ENCODE measurements at regions not wholly inside any gene's neighbourhood (a gene's known extent, or its start where the extent isn't known, plus 50 kb on each side); places are given as distances from the start of the nearest gene placed in this dataset.

GRCh38 chr1:239841631-239842030, 250.1 kb upstream of the FMN2 start:
- no peak overlapping the region for H3K27ac ChIP-seq (ENCODE audit: extremely low read depth, low read depth, low read length)

GRCh38 chr1:239843541-239843940, 248.1 kb upstream of the FMN2 start:
- DNase-seq (ENCODE audit: extremely low read depth in 1 of 4, low spot score in 3 of 4) (no peak), FAIRE-seq (no peak), ATAC-seq (no peak)
- Histone ChIP-seq H3K27me3 (ENCODE audit: control insufficient read depth in 2 of 2, insufficient read depth in 2 of 2, low read length in 2 of 2) (no peaks in the 10 kb centered on the region), H3K9ac (ENCODE audit: insufficient read depth in 1 of 2, low read depth in 2 of 2, low read length in 2 of 2) (no peak overlapping the region), H3K4me3 (no peak overlapping the region), H3K79me2 (ENCODE audit: control insufficient read depth, insufficient read depth, low read length) (no peaks in the 10 kb centered on the region), H2AFZ (ENCODE audit: low read depth, low read length) (no peak overlapping the region), H4K20me1 (replicated peaks; ENCODE audit: control insufficient read depth, insufficient read depth, low read length) (no peaks in the 10 kb centered on the region), H3K4me1 (replicated peaks in 1 of 2; ENCODE audit: control insufficient read depth in 2 of 2, insufficient read depth in 2 of 2, low read length in 2 of 2) (no peaks in the 10 kb centered on the region), H3K9me3 (replicated peaks; ENCODE audit: control insufficient read depth, insufficient read depth, low read depth, low read length) (0 out of 2 replicates have a peak, but pooled peaks cover 5% of the 10 kb centered on the region), H3K36me3 (ENCODE audit: control insufficient read depth, insufficient read depth, low read length) (no peaks in the 10 kb centered on the region), H3K4me2 (ENCODE audit: insufficient read depth, low read length) (no peak overlapping the region), H3K27ac (ENCODE audit: extremely low read depth, low read depth, low read length) (no peak overlapping the region), H3K9me1 (ENCODE audit: control insufficient read depth, insufficient read depth, low read length) (no peaks in the 10 kb centered on the region)
- in situ Hi-C loops (cut with MboI): no loop called here
- BruUV-seq (replicated peaks): no TSS peak
- intact Hi-C loops (cut with micrococcal nuclease): no loop called here
- ChIA-PET POLR2A (interaction anchor here (0.7 kb wide), 1 partner anchor 19 kb away, joined by 3 read pairs; no protein-coding TSS in a partner anchor), CTCF (ENCODE audit: low intra/inter-chr PET ratio) (no interaction called here)
- 0% methylated on average over 2 of the region's 2 CpGs for WGBS (ENCODE audit: insufficient coverage, low coverage, missing lambda C conversion rate)
- TF ChIP-seq MYNN (IDR thresholded peaks at IDR 0.05) (no peak), MYNN (CRISPR knock-in tag; IDR thresholded peaks at IDR 0.05) (no peak), ZNF398 (CRISPR knock-in tag; IDR thresholded peaks at IDR 0.05) (no peak), FOXA3 (CRISPR knock-in tag; conservative IDR thresholded peaks at IDR 0.05 in 1 of 2, IDR thresholded peaks at IDR 0.05 in 1 of 2) (no peak), SMAD1 (IDR thresholded peaks at IDR 0.05; ENCODE audit: low read depth, low read length, partially characterized antibody) (no peak), ZNF316 (IDR thresholded peaks at IDR 0.05) (no peak), SP2 (IDR thresholded peaks at IDR 0.05; ENCODE audit: extremely low read depth, low read depth, low read length, poor library complexity, severe bottlenecking) (no peak), ZNF445 (CRISPR knock-in tag; IDR thresholded peaks at IDR 0.05; ENCODE audit: low read depth) (no peak), EHMT2 (IDR thresholded peaks at IDR 0.05) (no peak), CEBPB (tag; IDR thresholded peaks at IDR 0.05) (no peak), HNRNPL (IDR thresholded peaks at IDR 0.05; ENCODE audit: low read depth, low read length) (no peak), ZNF785 (CRISPR knock-in tag; IDR thresholded peaks at IDR 0.05) (no peak), RNF2 (IDR thresholded peaks at IDR 0.05) (no peak), ZNF165 (CRISPR knock-in tag; IDR thresholded peaks at IDR 0.05; ENCODE audit: borderline replicate concordance) (no peak), THAP7 (CRISPR knock-in tag; IDR thresholded peaks at IDR 0.05) (no peak), ESRRB (CRISPR knock-in tag; IDR thresholded peaks at IDR 0.05; ENCODE audit: borderline replicate concordance) (no peak)

More at GRCh38 chr1:239841631-239842030, 250.1 kb upstream of the FMN2 start:
- Histone ChIP-seq H2AFZ (ENCODE audit: low read depth, low read length) (no peak overlapping the region), H3K9me1 (ENCODE audit: control insufficient read depth, insufficient read depth, low read length) (no peaks in the 10 kb centered on the region), H3K9ac (ENCODE audit: insufficient read depth in 1 of 2, low read depth in 2 of 2, low read length in 2 of 2) (no peak overlapping the region), H3K27me3 (ENCODE audit: control insufficient read depth in 2 of 2, insufficient read depth in 2 of 2, low read length in 2 of 2) (no peaks in the 10 kb centered on the region), H3K4me3 (no peak overlapping the region), H3K4me2 (ENCODE audit: insufficient read depth, low read length) (no peak overlapping the region), H4K20me1 (replicated peaks; ENCODE audit: control insufficient read depth, insufficient read depth, low read length) (no peaks in the 10 kb centered on the region), H3K4me1 (replicated peaks in 1 of 2; ENCODE audit: control insufficient read depth in 2 of 2, insufficient read depth in 2 of 2, low read length in 2 of 2) (no peaks in the 10 kb centered on the region), H3K9me3 (replicated peaks; ENCODE audit: control insufficient read depth, insufficient read depth, low read depth, low read length) (0 out of 2 replicates have a peak, but pooled peaks cover 2% of the 10 kb centered on the region), H3K79me2 (ENCODE audit: control insufficient read depth, insufficient read depth, low read length) (no peaks in the 10 kb centered on the region), H3K36me3 (ENCODE audit: control insufficient read depth, insufficient read depth, low read length) (no peaks in the 10 kb centered on the region)
- no peak for FAIRE-seq
- ChIA-PET CTCF (ENCODE audit: low intra/inter-chr PET ratio) (no interaction called here), POLR2A (no interaction called here)
- DNase-seq (ENCODE audit: extremely low read depth in 1 of 4, low spot score in 3 of 4): no peak
- intact Hi-C loops (cut with micrococcal nuclease) (no loop called here), in situ Hi-C loops (cut with MboI) (no loop called here)
- WGBS (ENCODE audit: insufficient coverage, low coverage, missing lambda C conversion rate): 3% methylated on average over 2 of the region's 2 CpGs
- no peak for ATAC-seq
- TF ChIP-seq ZNF253 (CRISPR knock-in tag; conservative IDR thresholded peaks at IDR 0.05): no peak
- no peak for TF ChIP-seq TCF3 (CRISPR knock-in tag; IDR thresholded peaks at IDR 0.05)
- no peak for TF ChIP-seq ZNF668 (CRISPR knock-in tag; IDR thresholded peaks at IDR 0.05)
- no TSS peak for BruUV-seq (replicated peaks)

Data from K562 (cell line).